ENCODE measurements at regions not wholly inside any gene's neighbourhood (a gene's known extent, or its start where the extent isn't known, plus 50 kb on each side); places are given as distances from the start of the nearest gene placed in this dataset.

DNA sequence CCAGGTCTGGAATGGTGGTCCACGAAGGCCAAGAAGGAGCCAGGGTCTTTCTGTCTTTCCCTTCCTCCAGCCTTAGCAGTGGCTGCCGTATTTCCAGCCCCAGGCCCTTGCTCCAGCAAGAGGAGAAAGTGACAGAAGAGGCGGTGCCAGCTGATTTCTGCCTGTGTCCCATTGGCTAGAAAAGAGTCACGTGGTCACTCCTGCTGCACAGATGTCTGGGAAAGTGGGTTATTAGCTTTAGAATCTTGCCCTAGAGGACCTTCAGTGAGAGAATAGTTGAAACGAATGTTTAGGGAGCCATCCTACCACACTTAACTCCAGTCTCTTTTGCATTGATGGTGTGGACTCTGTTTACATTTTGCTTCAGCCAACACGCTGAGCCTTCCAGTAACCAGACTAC, 99.3 kb upstream of the BCOR start:
- Histone ChIP-seq H4K20me1 (ENCODE audit: insufficient read depth, low read length) (no peaks in the 10 kb centered on the region), H3K9ac (ENCODE audit: low read depth, low read length) (no peak overlapping the region), H3K36me3 (ENCODE audit: insufficient read depth, low read length) (no peaks in the 10 kb centered on the region), H2AFZ (ENCODE audit: low read depth, low read length) (no peak overlapping the region), H3K4me3 (ENCODE audit: low read depth in 1 of 2, low read length in 2 of 2) (no peak overlapping the region), H3K27me3 (ENCODE audit: insufficient read depth, low read length, poor library complexity) (no peaks in the 10 kb centered on the region), H3K79me2 (ENCODE audit: insufficient read depth, low read length) (no peaks in the 10 kb centered on the region), H3K9me3 (ENCODE audit: insufficient read depth, low read length, severe bottlenecking) (no peaks in the 10 kb centered on the region), H3K4me1 (ENCODE audit: insufficient read depth, low read length) (no peaks in the 10 kb centered on the region), H3K27ac (ENCODE audit: low read length) (no peak overlapping the region), H3K4me2 (ENCODE audit: insufficient read depth, low read length) (no peak overlapping the region)
- DNase-seq (no peak), ATAC-seq (ENCODE audit: insufficient read depth, low read depth) (no peak)
- no peak for TF ChIP-seq EZH2 (IDR thresholded peaks at IDR 0.05; ENCODE audit: borderline replicate concordance, low read depth, low read length, severe bottlenecking)
- TF ChIP-seq, protein P1, sequence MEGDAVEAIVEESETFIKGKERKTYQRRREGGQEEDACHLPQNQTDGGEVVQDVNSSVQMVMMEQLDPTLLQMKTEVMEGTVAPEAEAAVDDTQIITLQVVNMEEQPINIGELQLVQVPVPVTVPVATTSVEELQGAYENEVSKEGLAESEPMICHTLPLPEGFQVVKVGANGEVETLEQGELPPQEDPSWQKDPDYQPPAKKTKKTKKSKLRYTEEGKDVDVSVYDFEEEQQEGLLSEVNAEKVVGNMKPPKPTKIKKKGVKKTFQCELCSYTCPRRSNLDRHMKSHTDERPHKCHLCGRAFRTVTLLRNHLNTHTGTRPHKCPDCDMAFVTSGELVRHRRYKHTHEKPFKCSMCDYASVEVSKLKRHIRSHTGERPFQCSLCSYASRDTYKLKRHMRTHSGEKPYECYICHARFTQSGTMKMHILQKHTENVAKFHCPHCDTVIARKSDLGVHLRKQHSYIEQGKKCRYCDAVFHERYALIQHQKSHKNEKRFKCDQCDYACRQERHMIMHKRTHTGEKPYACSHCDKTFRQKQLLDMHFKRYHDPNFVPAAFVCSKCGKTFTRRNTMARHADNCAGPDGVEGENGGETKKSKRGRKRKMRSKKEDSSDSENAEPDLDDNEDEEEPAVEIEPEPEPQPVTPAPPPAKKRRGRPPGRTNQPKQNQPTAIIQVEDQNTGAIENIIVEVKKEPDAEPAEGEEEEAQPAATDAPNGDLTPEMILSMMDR (IDR thresholded peaks at IDR 0.05; ENCODE audit: borderline replicate concordance, extremely low read depth, low read length, poor library complexity, severe bottlenecking) = no peak

DNA sequence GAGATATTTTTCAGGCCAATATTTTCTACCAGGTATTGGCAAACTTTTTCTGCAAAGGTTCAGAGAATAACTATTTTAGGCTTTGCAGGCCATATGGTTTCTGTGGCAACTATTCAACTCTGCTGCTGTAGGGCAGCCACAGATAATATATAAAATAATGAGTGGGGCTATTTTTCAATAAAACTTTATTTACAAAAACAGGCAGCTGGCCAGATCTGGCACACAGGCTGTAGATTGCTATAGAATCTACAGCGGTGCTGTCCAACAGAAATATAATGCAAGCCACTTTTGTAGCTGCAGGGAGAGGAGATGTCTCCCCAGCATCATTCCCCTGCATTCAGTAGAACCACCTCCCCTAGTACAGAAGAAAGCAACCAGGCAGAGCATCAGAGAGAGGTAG, 97.6 kb upstream of the BCOR start:
- TF ChIP-seq, protein P1 (IDR thresholded peaks at IDR 0.05; ENCODE audit: borderline replicate concordance, extremely low read depth, low read length, poor library complexity, severe bottlenecking) = no peak
- TF ChIP-seq EZH2 (IDR thresholded peaks at IDR 0.05; ENCODE audit: borderline replicate concordance, low read depth, low read length, severe bottlenecking) = no peak
- Histone ChIP-seq H3K27ac (ENCODE audit: low read length) (no peak overlapping the region), H3K27me3 (ENCODE audit: insufficient read depth, low read length, poor library complexity) (no peaks in the 10 kb centered on the region), H3K4me2 (ENCODE audit: insufficient read depth, low read length) (no peak overlapping the region), H3K9ac (ENCODE audit: low read depth, low read length) (no peak overlapping the region), H4K20me1 (ENCODE audit: insufficient read depth, low read length) (no peaks in the 10 kb centered on the region), H3K79me2 (ENCODE audit: insufficient read depth, low read length) (no peaks in the 10 kb centered on the region), H3K36me3 (ENCODE audit: insufficient read depth, low read length) (no peaks in the 10 kb centered on the region), H3K4me1 (ENCODE audit: insufficient read depth, low read length) (no peaks in the 10 kb centered on the region), H3K9me3 (ENCODE audit: insufficient read depth, low read length, severe bottlenecking) (no peaks in the 10 kb centered on the region), H3K4me3 (ENCODE audit: low read depth in 1 of 2, low read length in 2 of 2) (no peak overlapping the region), H2AFZ (ENCODE audit: low read depth, low read length) (no peak overlapping the region)
- no peak for ATAC-seq (ENCODE audit: insufficient read depth, low read depth)
- no peak for DNase-seq

DNA sequence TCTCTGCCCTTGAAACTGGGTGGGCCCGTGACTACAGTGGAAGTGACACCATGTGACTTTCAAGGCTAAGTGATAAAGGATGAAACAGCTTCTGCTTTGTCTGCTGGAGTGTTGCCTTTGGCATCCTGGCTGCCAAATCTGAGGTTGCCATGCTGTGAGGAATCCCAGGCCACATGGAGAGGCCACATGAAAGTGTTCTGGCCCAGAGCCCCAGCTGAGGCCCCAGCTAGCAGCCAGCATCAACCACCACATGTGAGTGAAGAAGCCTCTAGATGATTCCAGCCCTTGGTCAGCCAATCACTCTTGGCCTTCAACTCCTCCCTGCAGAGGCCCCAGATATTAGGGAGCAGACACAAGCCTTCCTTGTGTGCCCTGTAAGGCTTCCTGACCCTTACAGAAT, 94.4 kb upstream of the BCOR start:
- Histone ChIP-seq H3K9me3 (ENCODE audit: insufficient read depth, low read length, severe bottlenecking) (no peaks in the 10 kb centered on the region), H3K4me2 (ENCODE audit: insufficient read depth, low read length) (no peak overlapping the region), H2AFZ (ENCODE audit: low read depth, low read length) (no peak overlapping the region), H3K9ac (ENCODE audit: low read depth, low read length) (no peak overlapping the region), H4K20me1 (ENCODE audit: insufficient read depth, low read length) (no peaks in the 10 kb centered on the region), H3K36me3 (ENCODE audit: insufficient read depth, low read length) (no peaks in the 10 kb centered on the region), H3K79me2 (ENCODE audit: insufficient read depth, low read length) (no peaks in the 10 kb centered on the region), H3K4me3 (ENCODE audit: low read depth in 1 of 2, low read length in 2 of 2) (no peak overlapping the region), H3K27ac (ENCODE audit: low read length) (no peak overlapping the region), H3K4me1 (ENCODE audit: insufficient read depth, low read length) (no peaks in the 10 kb centered on the region), H3K27me3 (ENCODE audit: insufficient read depth, low read length, poor library complexity) (no peaks in the 10 kb centered on the region)
- ATAC-seq (ENCODE audit: insufficient read depth, low read depth) = no peak
- TF ChIP-seq EZH2 (IDR thresholded peaks at IDR 0.05; ENCODE audit: borderline replicate concordance, low read depth, low read length, severe bottlenecking) = no peak
- TF ChIP-seq, protein P1 (IDR thresholded peaks at IDR 0.05; ENCODE audit: borderline replicate concordance, extremely low read depth, low read length, poor library complexity, severe bottlenecking) = no peak
- DNase-seq = no peak

DNA sequence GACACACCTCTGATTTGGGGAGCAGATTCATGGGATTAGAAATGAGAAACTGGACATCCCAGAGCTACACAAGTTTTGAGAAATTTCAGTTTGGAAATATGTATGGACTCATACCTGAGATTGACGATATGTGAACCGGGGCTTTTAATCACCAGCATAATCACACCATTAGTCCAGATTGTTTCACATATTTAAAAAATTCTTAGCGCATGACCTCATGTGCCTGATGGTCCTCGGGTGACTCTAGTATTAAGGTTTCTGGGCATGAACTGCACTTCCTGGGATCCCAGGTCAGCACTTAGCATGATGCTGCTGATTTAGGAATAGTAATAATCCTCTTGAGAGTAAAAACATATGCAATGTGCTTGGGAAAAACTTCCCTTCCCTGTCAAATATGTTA, 91.9 kb upstream of the BCOR start:
- ATAC-seq (ENCODE audit: insufficient read depth, low read depth) (no peak), DNase-seq (no peak)
- Histone ChIP-seq H2AFZ (ENCODE audit: low read depth, low read length) (no peak overlapping the region), H3K4me1 (ENCODE audit: insufficient read depth, low read length) (no peaks in the 10 kb centered on the region), H3K4me2 (ENCODE audit: insufficient read depth, low read length) (no peak overlapping the region), H3K36me3 (ENCODE audit: insufficient read depth, low read length) (no peaks in the 10 kb centered on the region), H3K9ac (ENCODE audit: low read depth, low read length) (no peak overlapping the region), H3K9me3 (ENCODE audit: insufficient read depth, low read length, severe bottlenecking) (peaks cover 3% of the 10 kb centered on the region), H3K27me3 (ENCODE audit: insufficient read depth, low read length, poor library complexity) (no peaks in the 10 kb centered on the region), H3K4me3 (ENCODE audit: low read depth in 1 of 2, low read length in 2 of 2) (no peak overlapping the region), H4K20me1 (ENCODE audit: insufficient read depth, low read length) (no peaks in the 10 kb centered on the region), H3K27ac (ENCODE audit: low read length) (no peak overlapping the region), H3K79me2 (ENCODE audit: insufficient read depth, low read length) (no peaks in the 10 kb centered on the region)
- TF ChIP-seq, protein P1 (IDR thresholded peaks at IDR 0.05; ENCODE audit: borderline replicate concordance, extremely low read depth, low read length, poor library complexity, severe bottlenecking) = no peak
- no peak for TF ChIP-seq EZH2 (IDR thresholded peaks at IDR 0.05; ENCODE audit: borderline replicate concordance, low read depth, low read length, severe bottlenecking)
